Neuronal stem cell (in vitro differentiated cells): ENCODE measurements at regions not wholly inside any gene's neighbourhood (a gene's known extent, or its start where the extent isn't known, plus 50 kb on each side); places are given as distances from the start of the nearest gene placed in this dataset.

Source experiments
- DNase-seq: peaks from one replicate; pipeline ENCODE4 v3.0.0-alpha.2; 2013; ENCODE audit warnings: low spot score
- H2AFZ ChIP-seq: one replicate; pipeline ENCODE4 v1.6.1; 2013; ENCODE audit warnings: mild to moderate bottlenecking, low read length, inconsistent platforms
- H2AK5ac ChIP-seq: 2 replicates; pipeline ENCODE4 v1.6.1; 2013; ENCODE audit warnings: low read depth, mild to moderate bottlenecking, inconsistent platforms, low read length, moderate library complexity, mixed read lengths
- H2BK120ac ChIP-seq: 2 replicates; pipeline ENCODE4 v1.6.1; 2013; ENCODE audit warnings: low read depth, mild to moderate bottlenecking, inconsistent platforms, low read length, moderate library complexity, mixed read lengths
- H2BK12ac ChIP-seq: one replicate; pipeline ENCODE4 v1.6.1; 2013; ENCODE audit warnings: low read length, inconsistent platforms
- H2BK15ac ChIP-seq: 2 replicates; pipeline ENCODE4 v1.6.1; 2013; ENCODE audit warnings: mild to moderate bottlenecking, low read length, inconsistent platforms, mixed read lengths
- H2BK5ac ChIP-seq: one replicate; pipeline ENCODE4 v1.6.1; 2013; ENCODE audit warnings: inconsistent platforms, mild to moderate bottlenecking, low read length, moderate library complexity
- H3K14ac ChIP-seq: one replicate; pipeline ENCODE4 v1.6.1; 2013; ENCODE audit warnings: low read length, inconsistent platforms
- H3K18ac ChIP-seq: 2 replicates; pipeline ENCODE4 v1.6.1; 2013; ENCODE audit warnings: low read length, inconsistent platforms
- H3K23ac ChIP-seq: 2 replicates; pipeline ENCODE4 v1.6.1; 2013; ENCODE audit warnings: low read depth, mild to moderate bottlenecking, mixed read lengths, low read length, inconsistent platforms; ENCODE audit not compliant: poor library complexity
- H3K27ac ChIP-seq: replicated peaks from 3 replicates; pipeline ENCODE4 v1.5.1; 2013; ENCODE audit warnings: low read length, inconsistent platforms
- H3K27me3 ChIP-seq, 3 experiments: 2 replicates each; pipeline ENCODE4 v1.6.1; 2013; ENCODE audit warnings: low read length in 3 of 3, mild to moderate bottlenecking in 2 of 3, inconsistent platforms in 1 of 3, low read depth in 1 of 3, mixed read lengths in 1 of 3, moderate library complexity in 1 of 3; ENCODE audit not compliant: control insufficient read depth in 3 of 3, insufficient read depth in 3 of 3
- H3K36me3 ChIP-seq, 2 donors: replicated peaks in 1 of 2; 2 replicates each; pipeline ENCODE4 v1.6.1; 2013; ENCODE audit warnings: low read length in 2 of 2; ENCODE audit not compliant: control insufficient read depth in 2 of 2, insufficient read depth in 2 of 2
- H3K4ac ChIP-seq: 2 replicates; pipeline ENCODE4 v1.6.1; 2013; ENCODE audit warnings: inconsistent platforms, mild to moderate bottlenecking, low read length, moderate library complexity
- H3K4me1 ChIP-seq, 2 donors: 1 replicate in 1 of 2; 2 replicates in 1 of 2; pipeline ENCODE4 v1.6.1; 2013; ENCODE audit warnings: low read length in 2 of 2, low read depth in 1 of 2; ENCODE audit not compliant: control insufficient read depth in 2 of 2, insufficient read depth in 1 of 2
- H3K4me2 ChIP-seq: one replicate; pipeline ENCODE4 v1.6.1; 2013; ENCODE audit warnings: mild to moderate bottlenecking, low read length, inconsistent platforms; ENCODE audit not compliant: insufficient read depth, poor library complexity, severe bottlenecking
- H3K4me3 ChIP-seq, 2 donors: 2 replicates each; pipeline ENCODE4 v1.5.1; 2013; ENCODE audit warnings: low read length in 2 of 2, mild to moderate bottlenecking in 2 of 2, inconsistent platforms in 1 of 2, moderate library complexity in 1 of 2
- H3K79me1 ChIP-seq: one replicate; pipeline ENCODE4 v1.6.1; 2013; ENCODE audit warnings: low read depth, mild to moderate bottlenecking, inconsistent platforms, low read length, moderate library complexity
- H3K9ac ChIP-seq: one replicate; pipeline ENCODE4 v1.6.1; 2013; ENCODE audit warnings: mild to moderate bottlenecking, low read depth, low read length, inconsistent platforms; ENCODE audit not compliant: poor library complexity
- H3K9me3 ChIP-seq, 2 donors: replicated peaks in 1 of 2; 2 replicates each; pipeline versions ENCODE3 to v1.6.1; 2013; ENCODE audit warnings: low read length in 2 of 2, mild to moderate bottlenecking in 2 of 2, inconsistent platforms in 1 of 2, low read depth in 1 of 2, mixed read lengths in 1 of 2, moderate library complexity in 1 of 2; ENCODE audit not compliant: control insufficient read depth in 2 of 2, insufficient read depth in 1 of 2
- H4K8ac ChIP-seq: one replicate; pipeline ENCODE4 v1.6.1; 2013; ENCODE audit warnings: low read depth, mild to moderate bottlenecking, inconsistent platforms, low read length, moderate library complexity
- H4K91ac ChIP-seq: one replicate; pipeline ENCODE4 v1.6.1; 2013; ENCODE audit warnings: low read length, low read depth, mild to moderate bottlenecking, inconsistent platforms; ENCODE audit not compliant: poor library complexity
- WGBS, 2 donors: extraction: QIAGEN DNeasy Blood & Tissue Kit; methylation state at CpG; one replicate each; pipeline ENCODE4 v1.1.7; 2013; ENCODE audit warnings: missing lambda C conversion rate in 2 of 2, mixed read lengths in 1 of 2; ENCODE audit not compliant: insufficient read length in 2 of 2, insufficient replicate concordance in 1 of 2; ENCODE audit errors: extremely low coverage in 2 of 2; 5-methylcytosine and 5-hydroxymethylcytosine counted together

GRCh38 chr2:104476563-104476988, 377.3 kb upstream of the POU3F3 start:
- H3K36me3 ChIP-seq: no peaks in the 10 kb centered on the region
- WGBS, 2 donors: no CpG with 5 or more reads among the region's 4 CpGs
- H2AFZ ChIP-seq: no peak overlapping the region
- no peak overlapping the region for H4K91ac ChIP-seq
- no peak overlapping the region for H3K27ac ChIP-seq
- no peak overlapping the region for H3K4me3 ChIP-seq
- no peak overlapping the region for H3K9ac ChIP-seq
- no peak overlapping the region for H2BK12ac ChIP-seq
- H2BK5ac ChIP-seq: no peak overlapping the region
- no peak overlapping the region for H2BK15ac ChIP-seq
- no peak overlapping the region for H4K8ac ChIP-seq
- no peak overlapping the region for H3K4me2 ChIP-seq
- H3K23ac ChIP-seq: no peak overlapping the region
- no peaks in the 10 kb centered on the region for H3K27me3 ChIP-seq
- no peaks in the 10 kb centered on the region for H3K79me1 ChIP-seq
- H2BK120ac ChIP-seq: no peak overlapping the region
- H3K14ac ChIP-seq: no peak overlapping the region
- no peaks in the 10 kb centered on the region for H3K9me3 ChIP-seq
- no peak for DNase-seq
- H2AK5ac ChIP-seq: no peak overlapping the region
- no peak overlapping the region for H3K4ac ChIP-seq
- peaks cover 11 to 12% of the 10 kb centered on the region in 2 donors for H3K4me1 ChIP-seq
- H3K18ac ChIP-seq: no peak overlapping the region

GRCh38 chr2:104481341-104481740, 372.6 kb upstream of the POU3F3 start:
- no peak overlapping the region for H2AFZ ChIP-seq
- H2BK5ac ChIP-seq: no peak overlapping the region
- peak overlapping the region in 1 of 2 donors; percentile 14 for H3K4me3 ChIP-seq
- H3K79me1 ChIP-seq: no peaks in the 10 kb centered on the region
- H3K14ac ChIP-seq: no peak overlapping the region
- H2BK15ac ChIP-seq: no peak overlapping the region
- H3K9ac ChIP-seq: no peak overlapping the region
- H3K9me3 ChIP-seq: no peaks in the 10 kb centered on the region
- no peak overlapping the region for H2BK12ac ChIP-seq
- no peak overlapping the region for H4K91ac ChIP-seq
- no peak overlapping the region for H3K27ac ChIP-seq
- H2AK5ac ChIP-seq: no peak overlapping the region
- H3K4ac ChIP-seq: no peak overlapping the region
- DNase-seq: no peak
- peak overlapping the region; percentile 34 for H3K18ac ChIP-seq
- no peak overlapping the region for H3K4me2 ChIP-seq
- whole genome bisulfite sequencing, 2 donors: no CpG with 5 or more reads among the region's 6 CpGs
- no peaks in the 10 kb centered on the region for H3K36me3 ChIP-seq
- no peaks in the 10 kb centered on the region for H3K27me3 ChIP-seq
- peak overlapping the region; percentile 58 for H4K8ac ChIP-seq
- peaks cover 1 to 9% of the 10 kb centered on the region in 2 donors for H3K4me1 ChIP-seq
- no peak overlapping the region for H2BK120ac ChIP-seq
- H3K23ac ChIP-seq: no peak overlapping the region

- Histone ChIP-seq H2AK5ac (no peak overlapping the region), H3K4me3 (no peak overlapping the region), H2BK15ac (no peak overlapping the region), H3K14ac (no peak overlapping the region), H3K4me2 (no peak overlapping the region), H3K9ac (no peak overlapping the region), H3K9me3 (no peaks in the 10 kb centered on the region), H2BK120ac (no peak overlapping the region), H2BK12ac (no peak overlapping the region), H3K79me1 (no peaks in the 10 kb centered on the region), H3K4ac (no peak overlapping the region), H3K36me3 (no peaks in the 10 kb centered on the region), H2AFZ (no peak overlapping the region), H4K91ac (no peak overlapping the region), H3K23ac (no peak overlapping the region), H3K4me1 (no peaks in the 10 kb centered on the region), H3K27me3 (no peaks in the 10 kb centered on the region), H3K27ac (no peak overlapping the region), H3K18ac (no peak overlapping the region), H4K8ac (no peak overlapping the region), H2BK5ac (no peak overlapping the region)
- no peak for DNase-seq
- no CpG with 5 or more reads among the region's 4 CpGs for WGBS, 2 donors
Observed at GRCh38 chr2:104487366-104487765, 366.5 kb upstream of the POU3F3 start.

DNA sequence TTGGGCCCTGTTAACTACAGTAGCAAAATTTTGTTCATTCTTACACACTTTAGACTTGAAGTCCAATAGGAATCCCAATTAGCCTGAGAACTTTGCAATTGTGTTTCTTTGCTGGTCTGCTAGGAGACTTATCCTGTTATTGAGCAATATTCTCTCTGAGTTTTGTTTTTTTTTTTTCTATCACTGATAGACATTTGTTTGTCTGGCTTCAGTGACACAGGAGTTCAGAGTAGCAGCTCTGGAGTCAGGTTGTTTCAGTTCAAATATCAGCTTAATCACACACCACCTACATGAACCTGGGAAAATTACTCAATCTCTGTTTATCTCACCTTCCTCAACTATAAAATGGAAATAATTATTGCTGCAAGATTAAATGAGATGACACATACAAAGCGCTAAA, 360.2 kb upstream of the POU3F3 start:
- H3K14ac ChIP-seq: no peak overlapping the region
- no peak overlapping the region for H2AK5ac ChIP-seq
- H3K23ac ChIP-seq: no peak overlapping the region
- no peak overlapping the region for H2BK120ac ChIP-seq
- H3K27ac ChIP-seq: no peak overlapping the region
- H3K4me2 ChIP-seq: no peak overlapping the region
- no peak overlapping the region for H3K9ac ChIP-seq
- H2BK15ac ChIP-seq: no peak overlapping the region
- WGBS, 2 donors: no CpG with 5 or more reads among the region's 1 CpG
- H3K4me1 ChIP-seq: no peaks in the 10 kb centered on the region
- H2AFZ ChIP-seq: no peak overlapping the region
- no peak overlapping the region for H4K8ac ChIP-seq
- H2BK12ac ChIP-seq: no peak overlapping the region
- no peak for DNase-seq
- H4K91ac ChIP-seq: no peak overlapping the region
- no peak overlapping the region for H3K4ac ChIP-seq
- no peaks in the 10 kb centered on the region for H3K9me3 ChIP-seq
- no peaks in the 10 kb centered on the region for H3K36me3 ChIP-seq
- H3K79me1 ChIP-seq: no peaks in the 10 kb centered on the region
- no peak overlapping the region for H3K18ac ChIP-seq
- no peak overlapping the region for H3K4me3 ChIP-seq
- no peaks in the 10 kb centered on the region for H3K27me3 ChIP-seq
- H2BK5ac ChIP-seq: no peak overlapping the region
